Progenitor cell of endocrine pancreas (in vitro differentiated cells): ENCODE measurements at regions not wholly inside any gene's neighbourhood (a gene's known extent, or its start where the extent isn't known, plus 50 kb on each side); places are given as distances from the start of the nearest gene placed in this dataset.

Experiments
- DNase-seq: peaks from one replicate; pipeline ENCODE4 v3.0.0; 2021; ENCODE audit warnings: low spot score; ENCODE audit not compliant: unreplicated experiment
- H3K27ac Mint-ChIP-seq: 2 replicates; pipeline ENCODE4 v1.8.0; 2021; ENCODE audit warnings: mild to moderate bottlenecking, moderate library complexity, mixed read lengths
- H3K27me3 Mint-ChIP-seq: 2 replicates; pipeline ENCODE4 v1.8.0; 2021; ENCODE audit warnings: mixed read lengths
- H3K36me3 Mint-ChIP-seq: 2 replicates; pipeline ENCODE4 v1.8.0; 2022; ENCODE audit warnings: mixed read lengths; ENCODE audit not compliant: insufficient read depth
- H3K4me1 Mint-ChIP-seq: 2 replicates; pipeline ENCODE4 v1.8.0; 2021; ENCODE audit warnings: low read depth, mixed read lengths
- H3K4me3 Mint-ChIP-seq: 2 replicates; pipeline ENCODE4 v1.8.0; 2021; ENCODE audit warnings: low read depth, mild to moderate bottlenecking, moderate library complexity, mixed read lengths
- H3K9me3 Mint-ChIP-seq: 2 replicates; pipeline ENCODE4 v1.8.0; 2021; ENCODE audit warnings: low read depth, mixed read lengths
- CTCF ChIP-seq: fragments of 200-600 bp; sonication (generic); IDR thresholded peaks from one replicate; pipeline ENCODE4 v1.5.0; 2021; ENCODE audit warnings: antibody characterized with exemption, mild to moderate bottlenecking; ENCODE audit not compliant: unreplicated experiment

GRCh38 chr3:105923140-105923539 is 54.3 kb upstream of the CBLB start:
- Mint-ChIP-seq H3K4me1 (peaks cover 2% of the 10 kb centered on the region), H3K4me3 (no peak overlapping the region), H3K36me3 (no peaks in the 10 kb centered on the region), H3K27ac (no peak overlapping the region), H3K9me3 (peaks cover 14% of the 10 kb centered on the region), H3K27me3 (no peaks in the 10 kb centered on the region)
- TF ChIP-seq CTCF = no peak
- DNase-seq = no peak

GRCh38 chr3:105927741-105928140 is 58.9 kb upstream of the CBLB start:
- DNase-seq = no peak
- Mint-ChIP-seq H3K4me1 (peaks cover 2% of the 10 kb centered on the region), H3K36me3 (no peaks in the 10 kb centered on the region), H3K9me3 (no peaks in the 10 kb centered on the region), H3K27me3 (no peaks in the 10 kb centered on the region), H3K4me3 (no peak overlapping the region), H3K27ac (no peak overlapping the region)
- TF ChIP-seq CTCF = no peak

- Mint-ChIP-seq H3K27ac (no peak overlapping the region), H3K9me3 (no peaks in the 10 kb centered on the region), H3K27me3 (no peaks in the 10 kb centered on the region), H3K4me1 (peaks cover 2% of the 10 kb centered on the region), H3K36me3 (no peaks in the 10 kb centered on the region), H3K4me3 (no peak overlapping the region)
- no peak for DNase-seq
- no peak for TF ChIP-seq CTCF
Observed at GRCh38 chr3:105930733-105931132, 61.9 kb upstream of the CBLB start.

- Mint-ChIP-seq H3K27ac (no peak overlapping the region), H3K9me3 (peaks cover 4% of the 10 kb centered on the region), H3K27me3 (no peaks in the 10 kb centered on the region), H3K36me3 (no peaks in the 10 kb centered on the region), H3K4me1 (peaks cover 2% of the 10 kb centered on the region), H3K4me3 (no peak overlapping the region)
- no peak for TF ChIP-seq CTCF
- DNase-seq = no peak
Observed at GRCh38 chr3:105931500-105931899, 62.7 kb upstream of the CBLB start.

GRCh38 chr3:105933871-105934270 is 65.1 kb upstream of the CBLB start:
- no peak overlapping the region for H3K4me3 Mint-ChIP-seq
- no peak for DNase-seq
- no peaks in the 10 kb centered on the region for H3K4me1 Mint-ChIP-seq
- H3K36me3 Mint-ChIP-seq = no peaks in the 10 kb centered on the region
- no peaks in the 10 kb centered on the region for H3K27me3 Mint-ChIP-seq
- H3K9me3 Mint-ChIP-seq = peaks cover 4% of the 10 kb centered on the region
- TF ChIP-seq CTCF = no peak
- no peak overlapping the region for H3K27ac Mint-ChIP-seq
